ENCODE measurements at regions not wholly inside any gene's neighbourhood (a gene's known extent, or its start where the extent isn't known, plus 50 kb on each side); places are given as distances from the start of the nearest gene placed in this dataset.

DNA sequence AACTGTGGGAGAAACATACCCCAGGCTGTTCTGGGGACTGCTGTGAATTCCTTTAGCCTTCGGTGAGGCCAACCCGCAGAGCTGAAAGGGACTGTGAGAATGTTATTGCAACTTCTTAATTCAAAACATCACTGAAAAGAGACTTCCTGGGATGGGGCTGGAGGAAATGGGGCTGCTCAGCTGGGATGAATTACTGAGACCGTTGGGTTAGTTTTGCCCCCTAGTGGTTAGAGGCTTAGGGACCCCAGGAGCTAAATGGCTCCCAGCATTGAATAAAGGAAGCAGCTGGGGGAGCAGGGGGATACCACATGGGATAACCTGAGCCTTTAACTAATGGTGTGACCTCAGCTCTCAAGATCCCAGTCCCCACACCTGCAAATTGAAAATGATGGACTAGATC, 941.1 kb upstream of the FANCL start:
- TF ChIP-seq ESRRG (CRISPR knock-in tag; IDR thresholded peaks at IDR 0.05) (no peak), ZNF8 (CRISPR knock-in tag; IDR thresholded peaks at IDR 0.05) (no peak)
